Osteocyte (in vitro differentiated cells): ENCODE measurements at regions not wholly inside any gene's neighbourhood (a gene's known extent, or its start where the extent isn't known, plus 50 kb on each side); places are given as distances from the start of the nearest gene placed in this dataset.
"Not testable (repeated sequence)": the region's sequence is repeated elsewhere in the genome, so short reads cannot be mapped to it uniquely, and the experiment has no call there.

ENCODE experiments used
- DNase-seq: peaks from one replicate; pipeline ENCODE4 v3.0.0; 2021; ENCODE audit warnings: mixed read lengths; ENCODE audit not compliant: unreplicated experiment; ENCODE audit errors: extremely low spot score
- H3K27ac Mint-ChIP-seq: one replicate; pipeline ENCODE4 v1.8.0; 2021; ENCODE audit warnings: mild to moderate bottlenecking, mixed read lengths; ENCODE audit not compliant: unreplicated experiment
- H3K27me3 Mint-ChIP-seq: one replicate; pipeline ENCODE4 v1.8.0; 2021; ENCODE audit warnings: mixed read lengths; ENCODE audit not compliant: unreplicated experiment
- H3K36me3 Mint-ChIP-seq: one replicate; pipeline ENCODE4 v1.8.0; 2021; ENCODE audit warnings: mixed read lengths; ENCODE audit not compliant: unreplicated experiment
- H3K4me1 Mint-ChIP-seq: one replicate; pipeline ENCODE4 v1.8.0; 2021; ENCODE audit warnings: mixed read lengths; ENCODE audit not compliant: unreplicated experiment
- H3K4me3 Mint-ChIP-seq: one replicate; pipeline ENCODE4 v1.8.0; 2021; ENCODE audit warnings: mild to moderate bottlenecking, moderate library complexity, mixed read lengths; ENCODE audit not compliant: unreplicated experiment
- H3K9me3 Mint-ChIP-seq: one replicate; pipeline ENCODE4 v1.8.0; 2021; ENCODE audit warnings: mixed read lengths; ENCODE audit not compliant: unreplicated experiment
- TF ChIP-seq, protein P1 (sequence below): fragments of 200-600 bp; sonication (generic); IDR thresholded peaks from 2 replicates; pipeline ENCODE4 v1.5.0; 2021; ENCODE audit warnings: antibody characterized with exemption, mild to moderate bottlenecking, moderate library complexity

DNA sequence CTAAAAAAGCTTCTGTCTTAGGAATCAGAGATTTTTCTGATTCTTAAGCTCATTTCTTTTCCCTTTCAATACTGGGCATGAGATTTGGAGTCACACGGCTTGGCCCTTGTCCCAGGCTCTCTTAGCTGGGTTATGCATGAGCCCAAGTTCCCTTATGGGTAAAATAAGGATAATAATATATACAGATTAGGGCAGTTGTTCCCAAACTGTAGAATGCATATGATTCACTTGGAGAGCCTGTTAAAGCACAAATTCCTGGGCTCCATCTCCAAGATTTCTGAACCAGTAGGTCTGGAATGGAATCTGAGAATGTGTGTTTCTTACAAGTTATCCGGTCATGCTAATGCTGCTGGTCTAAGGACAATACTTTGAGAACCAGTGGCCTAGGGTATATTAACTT is 154.0 kb downstream of the REEP3 start:
- Mint-ChIP-seq H3K4me1 (peaks cover 42% of the 10 kb centered on the region), H3K4me3 (no peak overlapping the region), H3K27ac (peak overlapping the region; percentile 52), H3K36me3 (no peaks in the 10 kb centered on the region), H3K9me3 (no peaks in the 10 kb centered on the region), H3K27me3 (no peaks in the 10 kb centered on the region)
- no peak for DNase-seq
- TF ChIP-seq, protein P1, sequence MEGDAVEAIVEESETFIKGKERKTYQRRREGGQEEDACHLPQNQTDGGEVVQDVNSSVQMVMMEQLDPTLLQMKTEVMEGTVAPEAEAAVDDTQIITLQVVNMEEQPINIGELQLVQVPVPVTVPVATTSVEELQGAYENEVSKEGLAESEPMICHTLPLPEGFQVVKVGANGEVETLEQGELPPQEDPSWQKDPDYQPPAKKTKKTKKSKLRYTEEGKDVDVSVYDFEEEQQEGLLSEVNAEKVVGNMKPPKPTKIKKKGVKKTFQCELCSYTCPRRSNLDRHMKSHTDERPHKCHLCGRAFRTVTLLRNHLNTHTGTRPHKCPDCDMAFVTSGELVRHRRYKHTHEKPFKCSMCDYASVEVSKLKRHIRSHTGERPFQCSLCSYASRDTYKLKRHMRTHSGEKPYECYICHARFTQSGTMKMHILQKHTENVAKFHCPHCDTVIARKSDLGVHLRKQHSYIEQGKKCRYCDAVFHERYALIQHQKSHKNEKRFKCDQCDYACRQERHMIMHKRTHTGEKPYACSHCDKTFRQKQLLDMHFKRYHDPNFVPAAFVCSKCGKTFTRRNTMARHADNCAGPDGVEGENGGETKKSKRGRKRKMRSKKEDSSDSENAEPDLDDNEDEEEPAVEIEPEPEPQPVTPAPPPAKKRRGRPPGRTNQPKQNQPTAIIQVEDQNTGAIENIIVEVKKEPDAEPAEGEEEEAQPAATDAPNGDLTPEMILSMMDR: no peak

DNA sequence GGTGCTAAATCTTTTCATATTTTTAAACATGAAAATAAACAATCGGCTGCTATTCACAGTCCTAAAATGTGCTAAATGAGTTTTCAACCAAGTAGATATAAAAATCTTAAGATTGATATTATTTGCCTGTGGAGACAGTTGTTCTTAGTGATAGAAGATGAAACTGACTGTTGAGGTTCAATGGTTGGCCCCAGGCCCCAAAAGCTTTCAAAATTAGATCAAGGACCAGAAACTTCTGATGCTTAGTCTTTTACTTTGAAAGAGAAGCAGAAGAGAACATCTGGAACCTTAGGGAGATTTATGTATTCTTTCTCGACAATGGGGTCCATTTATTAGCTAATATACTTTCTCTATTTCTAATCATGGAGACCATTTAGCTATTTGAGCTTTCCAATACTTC is 155.8 kb downstream of the REEP3 start:
- Mint-ChIP-seq H3K36me3 (no peaks in the 10 kb centered on the region), H3K27me3 (no peaks in the 10 kb centered on the region), H3K27ac (no peak overlapping the region), H3K4me1 (peaks cover 34% of the 10 kb centered on the region), H3K9me3 (no peaks in the 10 kb centered on the region), H3K4me3 (no peak overlapping the region)
- TF ChIP-seq, protein P1: no peak
- DNase-seq: no peak

DNA sequence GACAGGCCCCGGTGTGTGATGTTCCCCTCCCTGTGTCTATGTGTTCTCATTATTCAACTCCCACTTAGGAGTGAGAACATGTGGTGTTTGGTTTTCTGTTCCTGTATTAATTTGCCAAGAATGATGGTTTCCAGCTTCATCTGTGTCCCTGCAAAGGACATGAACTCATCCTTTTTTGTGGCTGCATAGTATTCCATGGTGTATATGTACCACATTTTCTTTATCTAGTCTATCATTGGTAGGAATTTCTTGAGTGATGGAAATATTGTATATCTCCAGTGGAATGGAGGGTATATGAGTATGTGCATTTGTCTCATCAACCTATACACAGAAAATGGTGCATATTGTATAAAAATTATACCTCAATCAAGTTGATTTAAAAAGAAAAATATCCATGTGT is 159.3 kb downstream of the REEP3 start:
- H3K27me3 Mint-ChIP-seq, H3K9me3 Mint-ChIP-seq, H3K27ac Mint-ChIP-seq, H3K36me3 Mint-ChIP-seq, H3K4me3 Mint-ChIP-seq, DNase-seq: not testable (repeated sequence)
- peaks cover 26% of the 10 kb centered on the region for H3K4me1 Mint-ChIP-seq

DNA sequence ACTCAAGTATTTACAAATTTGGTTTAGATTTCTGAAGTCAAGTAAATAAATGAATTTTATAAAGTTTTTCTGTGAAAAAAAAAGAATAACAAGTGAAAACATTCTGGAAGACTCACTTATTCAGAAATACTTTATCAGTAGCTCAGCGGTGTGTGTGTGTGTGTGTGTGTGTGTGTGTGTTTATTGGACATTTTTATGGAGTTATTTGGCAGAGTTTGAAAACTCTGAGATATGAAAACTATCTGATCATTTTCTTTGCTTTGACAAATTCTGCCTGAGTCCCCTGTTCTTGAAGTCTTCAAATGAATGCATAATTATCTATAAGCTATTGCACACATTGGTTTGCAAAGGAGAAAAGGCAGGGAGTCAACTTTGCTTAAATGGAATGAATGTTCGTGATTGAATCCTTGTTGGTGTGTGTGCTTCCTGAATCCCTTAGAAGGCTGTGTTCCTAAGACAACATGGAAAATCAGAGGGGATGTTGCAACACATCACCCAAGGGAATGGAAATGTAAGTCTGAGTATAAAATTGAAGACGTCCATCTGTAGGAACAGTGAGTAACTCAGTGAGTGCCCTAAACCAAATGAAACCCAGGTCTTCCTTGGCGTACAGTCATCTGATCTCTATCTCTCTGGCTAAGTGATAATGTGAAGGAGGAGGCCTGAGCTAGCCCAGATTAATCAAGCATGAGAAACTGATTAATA is 160.9 kb downstream of the REEP3 start:
- Mint-ChIP-seq H3K4me1 (peaks cover 24% of the 10 kb centered on the region), H3K9me3 (no peaks in the 10 kb centered on the region), H3K4me3 (no peak overlapping the region), H3K27ac (peak overlapping the region; percentile 83), H3K27me3 (peaks cover 17% of the 10 kb centered on the region), H3K36me3 (no peaks in the 10 kb centered on the region)
- DNase-seq: no peak
- TF ChIP-seq, protein P1: no peak

DNA sequence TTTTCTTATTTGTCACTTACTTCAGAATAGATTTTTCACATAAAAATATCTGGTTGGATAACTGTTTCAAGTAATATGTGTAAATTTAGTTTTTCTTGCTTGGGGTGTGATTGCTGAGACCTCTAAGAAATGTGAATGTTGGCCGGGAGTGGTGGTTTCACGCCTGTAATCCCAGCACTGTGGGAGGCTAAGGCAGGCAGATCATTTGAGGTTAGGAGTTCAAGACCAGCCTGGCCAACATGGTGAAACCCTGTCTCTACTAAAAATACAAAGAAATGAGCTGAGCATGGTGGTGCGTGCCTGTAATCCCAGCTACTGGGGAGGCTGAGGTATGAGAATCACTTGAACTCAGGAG is 161.5 kb downstream of the REEP3 start:
- Mint-ChIP-seq H3K4me1 (peaks cover 24% of the 10 kb centered on the region), H3K27ac (peak overlapping the region; percentile 83), H3K27me3 (peaks cover 20% of the 10 kb centered on the region)
- not testable (repeated sequence) for H3K4me3 Mint-ChIP-seq, H3K9me3 Mint-ChIP-seq, H3K36me3 Mint-ChIP-seq, DNase-seq

DNA sequence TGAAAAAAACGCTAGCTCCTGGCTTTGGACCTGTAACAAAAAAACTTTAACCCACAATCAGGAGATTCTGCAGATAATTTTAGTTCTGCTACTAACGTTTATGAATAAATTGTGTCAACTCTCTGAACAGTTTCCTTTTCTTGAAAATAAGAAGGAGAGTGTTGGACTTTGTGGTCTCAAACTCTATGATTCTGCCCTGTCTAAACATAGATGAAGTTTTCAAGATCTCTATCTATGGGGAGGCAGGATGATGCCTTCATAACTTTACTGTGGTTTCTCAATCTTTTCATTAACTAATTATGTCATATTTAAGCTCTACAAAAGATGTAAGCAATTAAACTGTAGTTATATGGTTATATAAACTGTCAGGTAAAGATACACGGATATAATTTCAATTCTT is 162.0 kb downstream of the REEP3 start:
- no peak for DNase-seq
- Mint-ChIP-seq H3K27ac (peak overlapping the region; percentile 23), H3K27me3 (peaks cover 20% of the 10 kb centered on the region), H3K9me3 (no peaks in the 10 kb centered on the region), H3K4me1 (peaks cover 24% of the 10 kb centered on the region), H3K36me3 (no peaks in the 10 kb centered on the region), H3K4me3 (no peak overlapping the region)
- TF ChIP-seq, protein P1: no peak
